HEK293T (cell line): ENCODE measurements at regions not wholly inside any gene's neighbourhood (a gene's known extent, or its start where the extent isn't known, plus 50 kb on each side); places are given as distances from the start of the nearest gene placed in this dataset.

Experiments used
- ARNT ChIP-seq: fragments of 450-650 bp; IDR thresholded peaks from 2 replicates; pipeline ENCODE4 v1.6.1; 2017; ENCODE audit warnings: mild to moderate bottlenecking
- BHLHE40 ChIP-seq: fragments of 450-650 bp; IDR thresholded peaks from 2 replicates; pipeline ENCODE4 v1.6.1; 2016; ENCODE audit warnings: mild to moderate bottlenecking, moderate library complexity, borderline replicate concordance
- CTBP1 ChIP-seq: fragments of 450-650 bp; IDR thresholded peaks from 2 replicates; pipeline ENCODE4 v1.6.1; 2016; ENCODE audit warnings: borderline replicate concordance
- ELF4 ChIP-seq: fragments of 450-650 bp; IDR thresholded peaks from 2 replicates; pipeline ENCODE4 v1.6.1; 2017; ENCODE audit warnings: antibody characterized with exemption
- FOXA1 ChIP-seq: fragments of 450-650 bp; IDR thresholded peaks from 2 replicates; pipeline ENCODE4 v1.6.1; 2016; ENCODE audit warnings: mild to moderate bottlenecking
- FOXK2 ChIP-seq: fragments of 450-650 bp; IDR thresholded peaks from 2 replicates; pipeline ENCODE4 v1.6.1; 2016; ENCODE audit warnings: mild to moderate bottlenecking
- FOXM1 ChIP-seq: fragments of 450-650 bp; IDR thresholded peaks from 2 replicates; pipeline ENCODE4 v1.6.1; 2017; ENCODE audit warnings: mild to moderate bottlenecking, borderline replicate concordance
- HDGF ChIP-seq: fragments of 450-650 bp; IDR thresholded peaks from 2 replicates; pipeline ENCODE4 v1.6.1; 2017; ENCODE audit warnings: antibody characterized with exemption, borderline replicate concordance
- L3MBTL2 ChIP-seq: fragments of 450-650 bp; conservative IDR thresholded peaks from 2 replicates; pipeline ENCODE4 v1.6.1; 2016; ENCODE audit warnings: mild to moderate bottlenecking
- SP1 ChIP-seq: fragments of 450-650 bp; IDR thresholded peaks from 2 replicates; pipeline ENCODE4 v1.6.1; 2017
- SUZ12 ChIP-seq: fragments of 450-650 bp; IDR thresholded peaks from 2 replicates; pipeline ENCODE4 v1.6.1; 2016; ENCODE audit warnings: mild to moderate bottlenecking
- TARDBP ChIP-seq: fragments of 450-650 bp; IDR thresholded peaks from 2 replicates; pipeline ENCODE4 v1.6.1; 2016
- ZNF384 ChIP-seq: fragments of 450-650 bp; IDR thresholded peaks from 2 replicates; pipeline ENCODE4 v1.6.1; 2016

GRCh38 chr3:87958289-87958688, 100.5 kb downstream of the CGGBP1 start:
- no peak for TF ChIP-seq FOXM1
- TF ChIP-seq ELF4, result no peak
- TF ChIP-seq CTBP1, result no peak
- no peak for TF ChIP-seq ZNF384
- TF ChIP-seq FOXK2, result no peak
- TF ChIP-seq L3MBTL2, result no peak
- no peak for TF ChIP-seq HDGF
- TF ChIP-seq BHLHE40, result no peak
- no peak for TF ChIP-seq SP1
- no peak for TF ChIP-seq FOXA1
- TF ChIP-seq ARNT, result no peak
- TF ChIP-seq SUZ12, result no peak
- no peak for TF ChIP-seq TARDBP
